Endodermal cell (in vitro differentiated cells): ENCODE measurements at regions not wholly inside any gene's neighbourhood (a gene's known extent, or its start where the extent isn't known, plus 50 kb on each side); places are given as distances from the start of the nearest gene placed in this dataset.

Experiments used
- DNase-seq: peaks from one replicate; pipeline ENCODE4 v3.0.0-alpha.2; 2017
- H3K27ac ChIP-seq: 2 replicates; pipeline ENCODE4 v1.5.1; 2013; ENCODE audit warnings: mild to moderate bottlenecking, low read depth, low read length, moderate library complexity
- H3K27me3 ChIP-seq: 2 replicates; pipeline ENCODE4 v1.6.1; 2013; ENCODE audit warnings: mild to moderate bottlenecking, low read length, moderate library complexity; ENCODE audit not compliant: insufficient read depth, control insufficient read depth, poor library complexity, severe bottlenecking
- H3K36me3 ChIP-seq: 2 replicates; pipeline ENCODE4 v1.7.0; 2013; ENCODE audit warnings: mild to moderate bottlenecking, low read length, moderate library complexity; ENCODE audit not compliant: control insufficient read depth, insufficient read depth
- H3K4me1 ChIP-seq: one replicate; pipeline ENCODE4 v1.7.0; 2013; ENCODE audit warnings: low read length; ENCODE audit not compliant: control insufficient read depth, insufficient read depth
- H3K4me3 ChIP-seq: 2 replicates; pipeline ENCODE4 v1.5.1; 2013; ENCODE audit warnings: mild to moderate bottlenecking, low read length, moderate library complexity
- H3K9ac ChIP-seq: 2 replicates; pipeline ENCODE4 v1.6.1; 2013; ENCODE audit warnings: mild to moderate bottlenecking, low read length, moderate library complexity; ENCODE audit not compliant: poor library complexity, severe bottlenecking; ENCODE audit errors: extremely low read depth
- H3K9me3 ChIP-seq: 2 replicates; pipeline ENCODE4 v1.6.1; 2013; ENCODE audit warnings: mild to moderate bottlenecking, low read length, moderate library complexity; ENCODE audit not compliant: control insufficient read depth
- H3K27ac Mint-ChIP-seq: 2 replicates; pipeline ENCODE4 v1.8.0; 2020; ENCODE audit warnings: mixed read lengths
- H3K27me3 Mint-ChIP-seq: 2 replicates; pipeline ENCODE4 v1.8.0; 2021; ENCODE audit warnings: mild to moderate bottlenecking, mixed read lengths; ENCODE audit not compliant: insufficient read depth
- H3K36me3 Mint-ChIP-seq: 2 replicates; pipeline ENCODE4 v1.8.0; 2020; ENCODE audit warnings: low read depth, mixed read lengths
- H3K4me1 Mint-ChIP-seq: 2 replicates; pipeline ENCODE4 v1.8.0; 2020; ENCODE audit warnings: mixed read lengths
- H3K4me3 Mint-ChIP-seq: 2 replicates; pipeline ENCODE4 v1.8.0; 2020; ENCODE audit warnings: mild to moderate bottlenecking, moderate library complexity, mixed read lengths
- H3K9me3 Mint-ChIP-seq: 2 replicates; pipeline ENCODE4 v1.8.0; 2020; ENCODE audit warnings: mild to moderate bottlenecking, mixed read lengths
- CTCF ChIP-seq: fragments of 200-600 bp; sonication (generic); conservative IDR thresholded peaks from 2 replicates; pipeline ENCODE4 v1.5.0; 2021; ENCODE audit warnings: antibody characterized with exemption, mild to moderate bottlenecking
- WGBS, 2 experiments: methylation state at CpG; one replicate each; pipeline versions ENCODE4 v1.1.5 to v1.1.7; 2013; ENCODE audit warnings: missing lambda C conversion rate in 2 of 2, mixed read lengths in 1 of 2; ENCODE audit not compliant: insufficient coverage in 1 of 2, insufficient read length in 1 of 2; 5-methylcytosine and 5-hydroxymethylcytosine counted together

GRCh38 chr10:113983552-113983951, 60.1 kb upstream of the ADRB1 start:
- DNase-seq, result no peak
- no peak overlapping the region for H3K9ac ChIP-seq
- Mint-ChIP-seq H3K27me3 (peaks cover 2% of the 10 kb centered on the region), H3K27ac (no peak overlapping the region), H3K4me3 (no peak overlapping the region), H3K4me1 (no peaks in the 10 kb centered on the region), H3K9me3 (no peaks in the 10 kb centered on the region), H3K36me3 (no peaks in the 10 kb centered on the region)
- 93% methylated on average over 3 of the region's 3 CpGs for WGBS, 2 experiments
- H3K27ac ChIP-seq, result no peak overlapping the region
- no peak overlapping the region for H3K4me3 ChIP-seq
- TF ChIP-seq CTCF, result no peak
- no peaks in the 10 kb centered on the region for H3K9me3 ChIP-seq
- H3K4me1 ChIP-seq, result no peaks in the 10 kb centered on the region
- no peaks in the 10 kb centered on the region for H3K36me3 ChIP-seq
- H3K27me3 ChIP-seq, result no peaks in the 10 kb centered on the region

- Mint-ChIP-seq H3K4me3 (no peak overlapping the region), H3K9me3 (no peaks in the 10 kb centered on the region), H3K27me3 (peaks cover 2% of the 10 kb centered on the region), H3K36me3 (no peaks in the 10 kb centered on the region), H3K27ac (no peak overlapping the region), H3K4me1 (no peaks in the 10 kb centered on the region)
- no peak for DNase-seq
- no peak overlapping the region for H3K9ac ChIP-seq
- H3K9me3 ChIP-seq, result no peaks in the 10 kb centered on the region
- TF ChIP-seq CTCF, result no peak
- H3K27ac ChIP-seq, result no peak overlapping the region
- 83 to 94% methylated on average over 1 to 5 of the region's 5 CpGs for WGBS, 2 experiments
- H3K4me1 ChIP-seq, result no peaks in the 10 kb centered on the region
- H3K4me3 ChIP-seq, result no peak overlapping the region
- H3K27me3 ChIP-seq, result no peaks in the 10 kb centered on the region
- H3K36me3 ChIP-seq, result no peaks in the 10 kb centered on the region
These were observed 58.3 kb upstream of the ADRB1 start for GRCh38 chr10:113985297-113985844.

DNA sequence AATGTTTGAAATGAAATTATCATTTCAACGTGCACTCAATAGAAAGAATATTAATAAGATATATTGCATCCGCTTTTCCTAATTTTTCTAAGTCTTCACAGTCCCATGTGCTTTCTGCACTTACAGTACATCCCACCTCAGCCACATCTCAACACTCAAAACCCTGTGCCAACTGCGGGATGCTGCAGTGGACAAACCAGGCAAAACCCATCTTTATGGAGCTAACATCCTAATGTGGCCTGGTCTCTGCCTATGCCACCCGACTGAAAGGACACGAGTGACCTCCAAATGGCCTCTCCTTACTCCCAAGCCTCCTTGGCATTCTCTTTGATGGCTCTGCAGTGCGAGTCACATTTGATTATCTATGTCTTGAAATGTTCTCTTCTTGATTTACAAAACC, 57.4 kb upstream of the ADRB1 start:
- H3K9me3 Mint-ChIP-seq, result no peaks in the 10 kb centered on the region
- WGBS, 2 experiments, result 50 to 86% methylated on average over 1 to 5 of the region's 6 CpGs

More for the DNA sequence above, 57.4 kb upstream of the ADRB1 start:
- Histone ChIP-seq H3K9me3 (no peaks in the 10 kb centered on the region), H3K27me3 (no peaks in the 10 kb centered on the region), H3K4me3 (no peak overlapping the region), H3K36me3 (no peaks in the 10 kb centered on the region), H3K9ac (no peak overlapping the region), H3K4me1 (no peaks in the 10 kb centered on the region), H3K27ac (no peak overlapping the region)
- DNase-seq, result no peak
- Mint-ChIP-seq H3K27me3 (peaks cover 3% of the 10 kb centered on the region), H3K4me3 (no peak overlapping the region), H3K4me1 (no peaks in the 10 kb centered on the region), H3K27ac (no peak overlapping the region), H3K36me3 (no peaks in the 10 kb centered on the region)
- TF ChIP-seq CTCF, result no peak
